ENCODE measurements at regions not wholly inside any gene's neighbourhood (a gene's known extent, or its start where the extent isn't known, plus 50 kb on each side); places are given as distances from the start of the nearest gene placed in this dataset.

DNA sequence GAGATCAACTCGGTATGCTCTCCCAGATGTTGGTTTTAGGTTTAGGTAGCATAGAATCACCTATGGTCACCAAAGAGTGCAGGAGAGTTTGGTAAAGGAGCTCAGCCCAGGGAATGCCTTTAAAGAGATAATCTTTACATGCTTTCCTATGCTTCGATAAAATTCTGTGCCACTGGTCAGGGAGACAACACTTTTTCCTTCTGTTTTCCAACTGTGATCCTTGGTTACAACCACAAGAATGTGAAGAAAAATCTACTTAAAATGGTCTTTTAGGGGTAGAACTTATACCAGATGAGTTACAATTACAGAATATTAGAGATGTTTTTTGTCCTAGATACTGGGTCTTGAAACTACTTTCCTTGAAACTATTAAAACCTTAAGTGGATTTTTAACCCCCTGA is 895.6 kb downstream of the TTLL7 start:
- H3K27me3 ChIP-seq (ENCODE audit: control insufficient read depth in 5 of 5, insufficient read depth in 4 of 5, low read length in 5 of 5): no peaks in the 10 kb centered on the region
- H3K27ac ChIP-seq (ENCODE audit: low read depth, low read length): no peak overlapping the region
- no peaks in the 10 kb centered on the region for H3K9me3 ChIP-seq (ENCODE audit: control insufficient read depth in 5 of 5, low read length in 5 of 5)
- H3K36me3 ChIP-seq (ENCODE audit: control insufficient read depth in 5 of 5, insufficient read depth in 5 of 5, low read length in 5 of 5): no peaks in the 10 kb centered on the region
- no peaks in the 10 kb centered on the region for H3K4me1 ChIP-seq (ENCODE audit: control insufficient read depth in 5 of 5, insufficient read depth in 5 of 5, low read length in 5 of 5)
- no peak overlapping the region for H3K4me3 ChIP-seq (ENCODE audit: low read depth in 1 of 5, low read length in 5 of 5)
- no peak overlapping the region for H3K9ac ChIP-seq (ENCODE audit: low read length in 5 of 5)

GRCh38 chr1:83102630-83103071 is 896.3 kb downstream of the TTLL7 start:
- Histone ChIP-seq H3K27ac (ENCODE audit: low read depth, low read length) (no peak overlapping the region), H3K9ac (ENCODE audit: low read length in 5 of 5) (no peak overlapping the region), H3K36me3 (ENCODE audit: control insufficient read depth in 5 of 5, insufficient read depth in 5 of 5, low read length in 5 of 5) (no peaks in the 10 kb centered on the region), H3K27me3 (ENCODE audit: control insufficient read depth in 5 of 5, insufficient read depth in 4 of 5, low read length in 5 of 5) (no peaks in the 10 kb centered on the region), H3K4me3 (ENCODE audit: low read depth in 1 of 5, low read length in 5 of 5) (no peak overlapping the region), H3K4me1 (ENCODE audit: control insufficient read depth in 5 of 5, insufficient read depth in 5 of 5, low read length in 5 of 5) (no peaks in the 10 kb centered on the region), H3K9me3 (ENCODE audit: control insufficient read depth in 5 of 5, low read length in 5 of 5) (no peaks in the 10 kb centered on the region)

DNA sequence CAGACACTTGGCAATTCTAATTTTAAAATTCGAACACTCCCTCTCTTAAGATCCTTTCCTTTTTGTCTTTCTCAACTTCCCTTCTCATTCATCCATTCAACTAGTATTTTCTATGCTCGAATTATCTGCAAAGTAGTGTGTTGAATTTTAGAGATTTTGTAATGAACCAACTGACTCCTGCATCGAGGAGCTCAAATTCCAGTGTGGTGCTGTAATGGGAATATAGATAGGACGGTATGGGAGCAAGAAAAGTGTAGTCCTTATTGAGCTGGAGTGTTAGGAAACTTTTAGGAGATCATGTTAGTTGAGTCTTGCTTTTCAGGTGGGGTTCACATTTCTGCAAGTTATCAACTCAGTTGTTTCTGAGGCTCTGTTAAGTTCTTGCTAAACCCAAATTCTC is 897.5 kb downstream of the TTLL7 start:
- no peak overlapping the region for H3K27ac ChIP-seq (ENCODE audit: low read depth, low read length)
- no peaks in the 10 kb centered on the region for H3K36me3 ChIP-seq (ENCODE audit: control insufficient read depth in 5 of 5, insufficient read depth in 5 of 5, low read length in 5 of 5)
- no peaks in the 10 kb centered on the region for H3K9me3 ChIP-seq (ENCODE audit: control insufficient read depth in 5 of 5, low read length in 5 of 5)
- H3K27me3 ChIP-seq (ENCODE audit: control insufficient read depth in 5 of 5, insufficient read depth in 4 of 5, low read length in 5 of 5): no peaks in the 10 kb centered on the region
- no peak overlapping the region for H3K9ac ChIP-seq (ENCODE audit: low read length in 5 of 5)
- no peaks in the 10 kb centered on the region for H3K4me1 ChIP-seq (ENCODE audit: control insufficient read depth in 5 of 5, insufficient read depth in 5 of 5, low read length in 5 of 5)
- no peak overlapping the region for H3K4me3 ChIP-seq (ENCODE audit: low read depth in 1 of 5, low read length in 5 of 5)

- H3K4me1 ChIP-seq (ENCODE audit: control insufficient read depth in 5 of 5, insufficient read depth in 5 of 5, low read length in 5 of 5): no peaks in the 10 kb centered on the region
- H3K27me3 ChIP-seq (ENCODE audit: control insufficient read depth in 5 of 5, insufficient read depth in 4 of 5, low read length in 5 of 5): no peaks in the 10 kb centered on the region
- no peaks in the 10 kb centered on the region for H3K36me3 ChIP-seq (ENCODE audit: control insufficient read depth in 5 of 5, insufficient read depth in 5 of 5, low read length in 5 of 5)
- no peaks in the 10 kb centered on the region for H3K9me3 ChIP-seq (ENCODE audit: control insufficient read depth in 5 of 5, low read length in 5 of 5)
- H3K27ac ChIP-seq (ENCODE audit: low read depth, low read length): no peak overlapping the region
- no peak overlapping the region for H3K9ac ChIP-seq (ENCODE audit: low read length in 5 of 5)
- no peak overlapping the region for H3K4me3 ChIP-seq (ENCODE audit: low read depth in 1 of 5, low read length in 5 of 5)
Observed at GRCh38 chr1:83100133-83100532, 898.8 kb downstream of the TTLL7 start.

GRCh38 chr1:83098791-83099190 is 900.1 kb downstream of the TTLL7 start:
- H3K4me3 ChIP-seq (ENCODE audit: low read depth in 1 of 5, low read length in 5 of 5): no peak overlapping the region

GRCh38 chr1:83098131-83098530 is 900.8 kb downstream of the TTLL7 start:
- H3K27me3 ChIP-seq (ENCODE audit: control insufficient read depth in 5 of 5, insufficient read depth in 4 of 5, low read length in 5 of 5): no peaks in the 10 kb centered on the region
- no peak overlapping the region for H3K4me3 ChIP-seq (ENCODE audit: low read depth in 1 of 5, low read length in 5 of 5)
- H3K36me3 ChIP-seq (ENCODE audit: control insufficient read depth in 5 of 5, insufficient read depth in 5 of 5, low read length in 5 of 5): no peaks in the 10 kb centered on the region
- no peak overlapping the region for H3K27ac ChIP-seq (ENCODE audit: low read depth, low read length)
- H3K4me1 ChIP-seq (ENCODE audit: control insufficient read depth in 5 of 5, insufficient read depth in 5 of 5, low read length in 5 of 5): no peaks in the 10 kb centered on the region
- H3K9ac ChIP-seq (ENCODE audit: low read length in 5 of 5): no peak overlapping the region
- no peaks in the 10 kb centered on the region for H3K9me3 ChIP-seq (ENCODE audit: control insufficient read depth in 5 of 5, low read length in 5 of 5)

More at GRCh38 chr1:83098791-83099190, 900.1 kb downstream of the TTLL7 start:
- Histone ChIP-seq H3K36me3 (ENCODE audit: control insufficient read depth in 5 of 5, insufficient read depth in 5 of 5, low read length in 5 of 5) (no peaks in the 10 kb centered on the region), H3K27ac (ENCODE audit: low read depth, low read length) (no peak overlapping the region), H3K9ac (ENCODE audit: low read length in 5 of 5) (no peak overlapping the region), H3K27me3 (ENCODE audit: control insufficient read depth in 5 of 5, insufficient read depth in 4 of 5, low read length in 5 of 5) (no peaks in the 10 kb centered on the region), H3K9me3 (ENCODE audit: control insufficient read depth in 5 of 5, low read length in 5 of 5) (no peaks in the 10 kb centered on the region), H3K4me1 (ENCODE audit: control insufficient read depth in 5 of 5, insufficient read depth in 5 of 5, low read length in 5 of 5) (no peaks in the 10 kb centered on the region)

- Histone ChIP-seq H3K27ac (ENCODE audit: low read depth, low read length) (no peak overlapping the region), H3K4me1 (ENCODE audit: control insufficient read depth in 5 of 5, insufficient read depth in 5 of 5, low read length in 5 of 5) (peaks cover 0 to 1% (median 0%) of the 10 kb centered on the region in 5 donors)
Observed at GRCh38 chr1:83097715-83098114, 901.2 kb downstream of the TTLL7 start.

GRCh38 chr1:83095570-83095969 is 903.4 kb downstream of the TTLL7 start:
- Histone ChIP-seq H3K4me3 (ENCODE audit: low read depth in 1 of 5, low read length in 5 of 5) (no peak overlapping the region), H3K27ac (ENCODE audit: low read depth, low read length) (no peak overlapping the region), H3K4me1 (ENCODE audit: control insufficient read depth in 5 of 5, insufficient read depth in 5 of 5, low read length in 5 of 5) (peaks cover 0 to 4% (median 0%) of the 10 kb centered on the region in 5 donors)

More at GRCh38 chr1:83097715-83098114, 901.2 kb downstream of the TTLL7 start:
- no peaks in the 10 kb centered on the region for H3K9me3 ChIP-seq (ENCODE audit: control insufficient read depth in 5 of 5, low read length in 5 of 5)
- H3K9ac ChIP-seq (ENCODE audit: low read length in 5 of 5): no peak overlapping the region
- no peaks in the 10 kb centered on the region for H3K27me3 ChIP-seq (ENCODE audit: control insufficient read depth in 5 of 5, insufficient read depth in 4 of 5, low read length in 5 of 5)
- no peak overlapping the region for H3K4me3 ChIP-seq (ENCODE audit: low read depth in 1 of 5, low read length in 5 of 5)
- H3K36me3 ChIP-seq (ENCODE audit: control insufficient read depth in 5 of 5, insufficient read depth in 5 of 5, low read length in 5 of 5): no peaks in the 10 kb centered on the region

GRCh38 chr1:83090195-83090594 is 908.7 kb downstream of the TTLL7 start:
- no peaks in the 10 kb centered on the region for H3K9me3 ChIP-seq (ENCODE audit: control insufficient read depth in 5 of 5, low read length in 5 of 5)
- H3K4me1 ChIP-seq (ENCODE audit: control insufficient read depth in 5 of 5, insufficient read depth in 5 of 5, low read length in 5 of 5): peaks cover 0 to 8% (median 0%) of the 10 kb centered on the region in 5 donors
- no peaks in the 10 kb centered on the region for H3K36me3 ChIP-seq (ENCODE audit: control insufficient read depth in 5 of 5, insufficient read depth in 5 of 5, low read length in 5 of 5)
- H3K27me3 ChIP-seq (ENCODE audit: control insufficient read depth in 5 of 5, insufficient read depth in 4 of 5, low read length in 5 of 5): no peaks in the 10 kb centered on the region
- no peak overlapping the region for H3K9ac ChIP-seq (ENCODE audit: low read length in 5 of 5)
- H3K27ac ChIP-seq (ENCODE audit: low read depth, low read length): no peak overlapping the region
- no peak overlapping the region for H3K4me3 ChIP-seq (ENCODE audit: low read depth in 1 of 5, low read length in 5 of 5)

More at GRCh38 chr1:83095570-83095969, 903.4 kb downstream of the TTLL7 start:
- Histone ChIP-seq H3K36me3 (ENCODE audit: control insufficient read depth in 5 of 5, insufficient read depth in 5 of 5, low read length in 5 of 5) (no peaks in the 10 kb centered on the region), H3K9ac (ENCODE audit: low read length in 5 of 5) (no peak overlapping the region), H3K27me3 (ENCODE audit: control insufficient read depth in 5 of 5, insufficient read depth in 4 of 5, low read length in 5 of 5) (no peaks in the 10 kb centered on the region), H3K9me3 (ENCODE audit: control insufficient read depth in 5 of 5, low read length in 5 of 5) (no peaks in the 10 kb centered on the region)

DNA sequence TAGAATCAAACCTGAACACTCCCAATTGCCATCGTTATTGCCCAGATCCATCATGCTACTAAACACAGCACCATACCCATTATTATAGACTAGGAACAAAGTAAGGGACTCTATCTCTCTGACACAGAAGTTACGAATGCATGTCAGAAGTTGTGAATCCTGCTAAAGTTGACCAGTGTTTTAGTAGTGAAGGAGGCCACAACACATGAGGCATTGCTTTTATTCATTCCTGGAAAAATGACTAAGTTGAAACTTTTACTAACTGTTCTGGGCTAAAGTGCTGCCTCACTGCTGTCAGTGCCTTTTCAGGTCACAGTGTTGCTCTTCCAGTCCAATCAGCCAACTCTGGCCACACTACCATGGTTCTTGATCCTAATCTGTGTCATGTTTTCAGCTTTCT is 911.1 kb downstream of the TTLL7 start:
- no peaks in the 10 kb centered on the region for H3K36me3 ChIP-seq (ENCODE audit: control insufficient read depth in 5 of 5, insufficient read depth in 5 of 5, low read length in 5 of 5)
- peaks cover 0 to 8% (median 0%) of the 10 kb centered on the region in 5 donors for H3K4me1 ChIP-seq (ENCODE audit: control insufficient read depth in 5 of 5, insufficient read depth in 5 of 5, low read length in 5 of 5)
- H3K9ac ChIP-seq (ENCODE audit: low read length in 5 of 5): no peak overlapping the region
- no peaks in the 10 kb centered on the region for H3K27me3 ChIP-seq (ENCODE audit: control insufficient read depth in 5 of 5, insufficient read depth in 4 of 5, low read length in 5 of 5)
- no peak overlapping the region for H3K4me3 ChIP-seq (ENCODE audit: low read depth in 1 of 5, low read length in 5 of 5)
- H3K9me3 ChIP-seq (ENCODE audit: control insufficient read depth in 5 of 5, low read length in 5 of 5): no peaks in the 10 kb centered on the region
- H3K27ac ChIP-seq (ENCODE audit: low read depth, low read length): no peak overlapping the region

Measured in subcutaneous abdominal adipose tissue (tissue), 5 donors.